Stomach (tissue), 8 donors: ENCODE measurements at regions not wholly inside any gene's neighbourhood (a gene's known extent, or its start where the extent isn't known, plus 50 kb on each side); places are given as distances from the start of the nearest gene placed in this dataset.

ENCODE experiments used
- DNase-seq, 2 donors: peaks; one replicate each; pipeline versions ENCODE4 v3.0.0 to v3.0.0-alpha.2; 2013 to 2019
- H3K27ac ChIP-seq, 5 donors: fragments of 200-600 bp in 4 of 5; sonication (generic) in 4 of 5; one replicate each; pipeline ENCODE4 v1.5.1; 2013 to 2019; ENCODE audit warnings: mild to moderate bottlenecking in 1 of 5, moderate library complexity in 1 of 5
- H3K27me3 ChIP-seq, 3 donors: fragments of 200-600 bp; sonication (generic); one replicate each; pipeline ENCODE4 v1.5.1; 2017 to 2019; ENCODE audit warnings: mixed run types in 1 of 3
- H3K36me3 ChIP-seq, 4 donors: fragments of 200-600 bp; sonication (generic); 1 replicate in 3 of 4; 2 replicates in 1 of 4; pipeline ENCODE4 v1.5.1; 2016 to 2019
- H3K4me1 ChIP-seq, 4 donors: fragments of 200-600 bp; sonication (generic); one replicate each; pipeline ENCODE4 v1.5.1; 2016 to 2019
- H3K4me3 ChIP-seq, 4 donors: fragments of 200-600 bp; sonication (generic) in 3 of 4; one replicate each; pipeline ENCODE4 v1.5.1; 2016 to 2019; ENCODE audit warnings: mild to moderate bottlenecking in 1 of 4
- H3K9me3 ChIP-seq, 4 donors: fragments of 200-600 bp; sonication (generic); one replicate each; pipeline ENCODE4 v1.5.1; 2016 to 2019
- EP300 ChIP-seq: sonication (generic); formaldehyde crosslinking; IDR thresholded peaks from one replicate; pipeline ENCODE4 v1.6.1; 2017; ENCODE audit warnings: antibody characterized with exemption
- POLR2A ChIP-seq, 4 donors: fragments of 450-650 bp; IDR thresholded peaks; one replicate each; pipeline ENCODE4 v1.6.1; 2016; ENCODE audit warnings: antibody characterized with exemption in 4 of 4, control low read depth in 2 of 4, mild to moderate bottlenecking in 1 of 4, moderate library complexity in 1 of 4
- POLR2AphosphoS5 ChIP-seq, 3 donors: sonication (generic); formaldehyde crosslinking; IDR thresholded peaks; one replicate each; pipeline ENCODE4 v1.6.1; 2016; ENCODE audit warnings: antibody characterized with exemption in 3 of 3
- WGBS, 5 donors: extraction: QIAGEN DNeasy Blood & Tissue Kit in 3 of 5; methylation state at CpG; one replicate each; pipeline versions ENCODE4 v1.1.5 to v1.1.7; 2013 to 2018; 5-methylcytosine and 5-hydroxymethylcytosine counted together
- intact Hi-C: fragments of 100-400 bp; cut with DNase I; formaldehyde crosslinking; loops from one replicate; pipeline ENCODE4 v1.15.1; 2023; ENCODE audit warnings: low total_unique reads
- TF ChIP-seq, protein P1 (sequence below), 7 experiments: fragments of 450-650 bp in 4 of 7; fragments of 200-600 bp in 3 of 7; sonication (generic) in 3 of 7; IDR thresholded peaks; one replicate each; pipeline ENCODE4 v1.5.1; 2016 to 2019; ENCODE audit warnings: antibody characterized with exemption in 7 of 7, control low read depth in 2 of 7, mild to moderate bottlenecking in 1 of 7
- donor health status: healthy with polysubstance abuse.
- donor health status: Bipolar disorder and iron deficiency.
- donor health status: healthy.

- intact Hi-C loops: no loop called here
- TF ChIP-seq POLR2A (IDR thresholded peaks at IDR 0.05) (no peak), POLR2AphosphoS5 (IDR thresholded peaks at IDR 0.05) (no peak), EP300 (no peak)
- TF ChIP-seq, protein P1, sequence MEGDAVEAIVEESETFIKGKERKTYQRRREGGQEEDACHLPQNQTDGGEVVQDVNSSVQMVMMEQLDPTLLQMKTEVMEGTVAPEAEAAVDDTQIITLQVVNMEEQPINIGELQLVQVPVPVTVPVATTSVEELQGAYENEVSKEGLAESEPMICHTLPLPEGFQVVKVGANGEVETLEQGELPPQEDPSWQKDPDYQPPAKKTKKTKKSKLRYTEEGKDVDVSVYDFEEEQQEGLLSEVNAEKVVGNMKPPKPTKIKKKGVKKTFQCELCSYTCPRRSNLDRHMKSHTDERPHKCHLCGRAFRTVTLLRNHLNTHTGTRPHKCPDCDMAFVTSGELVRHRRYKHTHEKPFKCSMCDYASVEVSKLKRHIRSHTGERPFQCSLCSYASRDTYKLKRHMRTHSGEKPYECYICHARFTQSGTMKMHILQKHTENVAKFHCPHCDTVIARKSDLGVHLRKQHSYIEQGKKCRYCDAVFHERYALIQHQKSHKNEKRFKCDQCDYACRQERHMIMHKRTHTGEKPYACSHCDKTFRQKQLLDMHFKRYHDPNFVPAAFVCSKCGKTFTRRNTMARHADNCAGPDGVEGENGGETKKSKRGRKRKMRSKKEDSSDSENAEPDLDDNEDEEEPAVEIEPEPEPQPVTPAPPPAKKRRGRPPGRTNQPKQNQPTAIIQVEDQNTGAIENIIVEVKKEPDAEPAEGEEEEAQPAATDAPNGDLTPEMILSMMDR (IDR thresholded peaks at IDR 0.05): no peak
- H3K9me3 ChIP-seq: no peaks in the 10 kb centered on the region
- DNase-seq: no peak
- H3K4me1 ChIP-seq: no peaks in the 10 kb centered on the region
- no peak overlapping the region for H3K27ac ChIP-seq
- no peak overlapping the region for H3K4me3 ChIP-seq
- WGBS, 5 donors: 46 to 62% (median 56%) methylated on average over 3 of the region's 3 CpGs
- H3K36me3 ChIP-seq: no peaks in the 10 kb centered on the region
- no peaks in the 10 kb centered on the region for H3K27me3 ChIP-seq
These were observed 466.5 kb upstream of the DEPDC1 start for GRCh38 chr1:68963353-68963752.

DNA sequence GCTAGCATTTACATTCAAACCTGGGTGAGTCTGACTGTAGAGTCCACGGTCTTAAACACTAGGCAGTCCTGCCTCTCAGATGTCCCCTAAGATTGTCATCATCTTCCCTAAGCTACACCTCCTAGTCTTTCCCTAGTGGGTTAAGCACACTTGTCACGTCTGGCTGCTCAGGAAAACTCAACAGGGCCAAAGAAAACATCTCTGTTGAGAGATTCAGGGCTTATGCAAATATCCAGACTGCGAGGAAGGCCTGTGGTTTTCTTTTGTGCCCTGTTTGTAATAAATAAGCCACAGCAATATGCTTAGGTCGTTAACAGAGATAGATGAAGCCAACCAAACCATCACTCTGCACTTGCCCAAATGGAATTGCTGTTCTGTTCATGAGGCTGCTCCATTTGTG is 472.6 kb upstream of the DEPDC1 start:
- DNase-seq: no peak
- Histone ChIP-seq H3K27me3 (no peaks in the 10 kb centered on the region), H3K9me3 (no peaks in the 10 kb centered on the region), H3K4me3 (no peak overlapping the region), H3K27ac (no peak overlapping the region), H3K36me3 (no peaks in the 10 kb centered on the region), H3K4me1 (no peaks in the 10 kb centered on the region)
- TF ChIP-seq POLR2AphosphoS5 (IDR thresholded peaks at IDR 0.05) (no peak), POLR2A (IDR thresholded peaks at IDR 0.05) (no peak), EP300 (no peak)
- TF ChIP-seq, protein P1 (IDR thresholded peaks at IDR 0.05): no peak
- intact Hi-C loops: no loop called here
- 35 to 52% (median 43%) methylated on average over 4 of the region's 4 CpGs for WGBS, 5 donors

GRCh38 chr1:68970571-68970970 is 473.7 kb upstream of the DEPDC1 start:
- 69 to 84% (median 74%) methylated on average over 2 of the region's 2 CpGs for WGBS, 5 donors
- H3K36me3 ChIP-seq: no peaks in the 10 kb centered on the region
- no peak for TF ChIP-seq EP300
- TF ChIP-seq, protein P1 (IDR thresholded peaks at IDR 0.05): no peak
- TF ChIP-seq POLR2A (IDR thresholded peaks at IDR 0.05): no peak
- TF ChIP-seq POLR2AphosphoS5 (IDR thresholded peaks at IDR 0.05): no peak

DNA sequence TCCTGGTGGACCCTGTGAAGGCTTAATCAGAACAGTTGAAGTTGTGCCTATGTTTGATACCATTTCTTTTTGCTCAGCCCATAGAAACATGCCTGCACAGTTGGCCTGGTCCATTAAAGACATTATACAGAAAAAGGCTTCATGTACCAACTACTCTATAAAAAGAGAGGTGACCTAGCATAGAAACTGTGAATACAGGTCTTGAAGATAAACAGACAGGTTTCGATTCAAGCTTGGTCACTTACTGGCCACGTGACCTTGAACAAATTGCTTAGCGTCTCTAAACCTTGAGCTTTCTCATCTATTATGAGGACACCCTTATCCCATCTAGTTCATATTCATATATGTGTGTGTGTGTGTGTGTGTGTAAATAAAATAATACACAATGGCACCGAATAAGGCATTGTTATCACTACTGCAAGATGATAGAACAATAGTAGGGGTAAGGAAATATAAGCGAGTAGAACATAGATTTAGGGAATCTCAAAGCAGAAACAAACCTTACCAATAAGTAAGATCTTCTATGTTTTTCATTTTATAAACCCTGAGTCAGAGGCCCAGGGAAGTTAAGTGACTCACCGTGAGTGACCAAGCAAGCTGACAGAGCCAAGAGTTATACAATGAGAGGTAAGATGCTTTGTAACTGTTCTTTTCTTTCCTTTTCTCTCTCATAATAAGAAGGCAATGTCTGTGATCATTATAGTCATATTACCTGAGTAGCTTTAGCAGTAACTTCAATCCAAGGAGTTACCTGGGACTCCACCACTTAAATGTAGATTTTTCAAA is 476.8 kb upstream of the DEPDC1 start:
- intact Hi-C loops: no loop called here
- Histone ChIP-seq H3K27me3 (no peaks in the 10 kb centered on the region), H3K4me1 (no peaks in the 10 kb centered on the region), H3K27ac (no peak overlapping the region), H3K9me3 (no peaks in the 10 kb centered on the region), H3K4me3 (no peak overlapping the region), H3K36me3 (no peaks in the 10 kb centered on the region)
- TF ChIP-seq POLR2A (IDR thresholded peaks at IDR 0.05): no peak
- TF ChIP-seq EP300: no peak
- no peak for TF ChIP-seq POLR2AphosphoS5 (IDR thresholded peaks at IDR 0.05)
- TF ChIP-seq, protein P1 (IDR thresholded peaks at IDR 0.05): no peak
- no peak for DNase-seq
- 76 to 84% (median 78%) methylated on average over 6 of the region's 6 CpGs for WGBS, 5 donors

More at GRCh38 chr1:68970571-68970970, 473.7 kb upstream of the DEPDC1 start:
- H3K4me3 ChIP-seq: no peak overlapping the region
- intact Hi-C loops: no loop called here
- H3K9me3 ChIP-seq: no peaks in the 10 kb centered on the region
- H3K4me1 ChIP-seq: no peaks in the 10 kb centered on the region
- H3K27me3 ChIP-seq: no peaks in the 10 kb centered on the region
- no peak for DNase-seq
- H3K27ac ChIP-seq: no peak overlapping the region
